ENCODE measurements at regions not wholly inside any gene's neighbourhood (a gene's known extent, or its start where the extent isn't known, plus 50 kb on each side); places are given as distances from the start of the nearest gene placed in this dataset.

- TF ChIP-seq CTCF (conservative IDR thresholded peaks at IDR 0.05; ENCODE audit: low read length) (no peak), EZH2phosphoT487 (IDR thresholded peaks at IDR 0.05; ENCODE audit: borderline replicate concordance, low read depth, low read length) (no peak)
Measured at GRCh38 chr14:38524636-38525509, 269.0 kb upstream of the CLEC14A start.

GRCh38 chr14:38522724-38523123, 266.8 kb upstream of the CLEC14A start:
- CTCF ChIA-PET (ENCODE audit: unreplicated experiment), result no interaction called here
- POLR2A ChIA-PET, result interaction anchor here (0.6 kb wide), 1 partner anchor 520 kb away, joined by 3 read pairs; no protein-coding TSS in a partner anchor
- Histone ChIP-seq H4K20me1 (ENCODE audit: insufficient read depth, low read length) (no peaks in the 10 kb centered on the region), H3K36me3 (ENCODE audit: insufficient read depth, low read length) (no peaks in the 10 kb centered on the region), H3K4me3 (ENCODE audit: low read depth, low read length, poor library complexity, severe bottlenecking) (no peak overlapping the region), H3K4me2 (ENCODE audit: low read length) (no peak overlapping the region), H3K4me1 (ENCODE audit: insufficient read depth, low read length, poor library complexity, severe bottlenecking) (no peaks in the 10 kb centered on the region), H2AFZ (ENCODE audit: low read length) (no peak overlapping the region), H3K9me3 (ENCODE audit: low read length) (no peaks in the 10 kb centered on the region), H3K27ac (ENCODE audit: low read depth, low read length, poor library complexity, severe bottlenecking) (no peak overlapping the region), H3K79me2 (ENCODE audit: insufficient read depth, low read depth, low read length) (no peaks in the 10 kb centered on the region), H3K9me2 (ENCODE audit: insufficient read depth, low read length) (no peaks in the 10 kb centered on the region)
- intact Hi-C loops (cut with micrococcal nuclease; ENCODE audit: unreplicated experiment), result no loop called here
- no peak for DNase-seq (ENCODE audit: low spot score)
- TF ChIP-seq EZH2phosphoT487 (IDR thresholded peaks at IDR 0.05; ENCODE audit: borderline replicate concordance, low read depth, low read length), result no peak
- no peak for TF ChIP-seq CTCF (conservative IDR thresholded peaks at IDR 0.05; ENCODE audit: low read length)
- no TSS peak for BruUV-seq (replicated peaks)

More at GRCh38 chr14:38524636-38525509, 269.0 kb upstream of the CLEC14A start:
- H3K79me2 ChIP-seq (ENCODE audit: insufficient read depth, low read depth, low read length), result no peaks in the 10 kb centered on the region
- H4K20me1 ChIP-seq (ENCODE audit: insufficient read depth, low read length), result no peaks in the 10 kb centered on the region
- H3K9me3 ChIP-seq (ENCODE audit: low read length), result no peaks in the 10 kb centered on the region
- intact Hi-C loops (cut with micrococcal nuclease; ENCODE audit: unreplicated experiment), result no loop called here
- H3K9me2 ChIP-seq (ENCODE audit: insufficient read depth, low read length), result no peaks in the 10 kb centered on the region
- no TSS peak for BruUV-seq (replicated peaks)
- ChIA-PET CTCF (ENCODE audit: unreplicated experiment) (no interaction called here), POLR2A (interaction anchor here (0.6 kb wide), 1 partner anchor 24 kb away, joined by 3 read pairs; no protein-coding TSS in a partner anchor)
- H3K4me2 ChIP-seq (ENCODE audit: low read length), result no peak overlapping the region
- H3K36me3 ChIP-seq (ENCODE audit: insufficient read depth, low read length), result no peaks in the 10 kb centered on the region
- H3K27ac ChIP-seq (ENCODE audit: low read depth, low read length, poor library complexity, severe bottlenecking), result no peak overlapping the region
- no peak for DNase-seq (ENCODE audit: low spot score)
- H3K4me3 ChIP-seq (ENCODE audit: low read depth, low read length, poor library complexity, severe bottlenecking), result no peak overlapping the region
- H3K4me1 ChIP-seq (ENCODE audit: insufficient read depth, low read length, poor library complexity, severe bottlenecking), result no peaks in the 10 kb centered on the region
- no peak overlapping the region for H2AFZ ChIP-seq (ENCODE audit: low read length)

- H3K27ac ChIP-seq (ENCODE audit: low read depth, low read length, poor library complexity, severe bottlenecking), result no peak overlapping the region
- H3K79me2 ChIP-seq (ENCODE audit: insufficient read depth, low read depth, low read length), result no peaks in the 10 kb centered on the region
- ChIA-PET POLR2A (no interaction called here), CTCF (ENCODE audit: unreplicated experiment) (no interaction called here)
- no peak for DNase-seq (ENCODE audit: low spot score)
- no peak for TF ChIP-seq EZH2phosphoT487 (IDR thresholded peaks at IDR 0.05; ENCODE audit: borderline replicate concordance, low read depth, low read length)
- no peak for TF ChIP-seq CTCF (conservative IDR thresholded peaks at IDR 0.05; ENCODE audit: low read length)
- H3K36me3 ChIP-seq (ENCODE audit: insufficient read depth, low read length), result no peaks in the 10 kb centered on the region
- H3K9me2 ChIP-seq (ENCODE audit: insufficient read depth, low read length), result no peaks in the 10 kb centered on the region
- intact Hi-C loops (cut with micrococcal nuclease; ENCODE audit: unreplicated experiment), result no loop called here
- H2AFZ ChIP-seq (ENCODE audit: low read length), result no peak overlapping the region
- H3K4me2 ChIP-seq (ENCODE audit: low read length), result no peak overlapping the region
- no TSS peak for BruUV-seq (replicated peaks)
- no peaks in the 10 kb centered on the region for H3K4me1 ChIP-seq (ENCODE audit: insufficient read depth, low read length, poor library complexity, severe bottlenecking)
- H4K20me1 ChIP-seq (ENCODE audit: insufficient read depth, low read length), result no peaks in the 10 kb centered on the region
- H3K9me3 ChIP-seq (ENCODE audit: low read length), result no peaks in the 10 kb centered on the region
- no peak overlapping the region for H3K4me3 ChIP-seq (ENCODE audit: low read depth, low read length, poor library complexity, severe bottlenecking)
Measured at GRCh38 chr14:38521591-38521990, 265.7 kb upstream of the CLEC14A start.

All from OCI-LY7 (cell line).